Breast epithelium (tissue), 3 donors: ENCODE measurements at regions not wholly inside any gene's neighbourhood (a gene's known extent, or its start where the extent isn't known, plus 50 kb on each side); places are given as distances from the start of the nearest gene placed in this dataset.

Experiments used
- CTCF ChIP-seq, 3 donors: fragments of 450-650 bp; IDR thresholded peaks; one replicate each; pipeline ENCODE4 v1.5.1; 2016 to 2017; ENCODE audit warnings: antibody characterized with exemption in 3 of 3, mild to moderate bottlenecking in 3 of 3, moderate library complexity in 3 of 3
- POLR2A ChIP-seq: fragments of 450-650 bp; IDR thresholded peaks from one replicate; pipeline ENCODE4 v1.6.1; 2016; ENCODE audit warnings: antibody characterized with exemption, mild to moderate bottlenecking, moderate library complexity

GRCh38 chr21:16956824-16957223 lies 556.0 kb upstream of the CXADR start:
- TF ChIP-seq CTCF (IDR thresholded peaks at IDR 0.05) (no peak), POLR2A (no peak)
